Peyer's patch (tissue), 4 donors: ENCODE measurements at regions not wholly inside any gene's neighbourhood (a gene's known extent, or its start where the extent isn't known, plus 50 kb on each side); places are given as distances from the start of the nearest gene placed in this dataset.

Experiments used
- DNase-seq, 3 donors: peaks; one replicate each; pipeline ENCODE4 v3.0.0-alpha.2; 2017 to 2019
- H3K27ac ChIP-seq, 4 donors: fragments of 200-600 bp; sonication (generic); one replicate each; pipeline ENCODE4 v1.5.1; 2016 to 2019
- H3K27me3 ChIP-seq, 2 donors: fragments of 200-600 bp; sonication (generic); one replicate each; pipeline ENCODE4 v1.5.1; 2019
- H3K36me3 ChIP-seq, 3 donors: fragments of 200-600 bp; sonication (generic); one replicate each; pipeline ENCODE4 v1.5.1; 2016 to 2019
- H3K4me1 ChIP-seq, 4 donors: fragments of 200-600 bp; sonication (generic); one replicate each; pipeline ENCODE4 v1.5.1; 2016 to 2019
- H3K4me3 ChIP-seq, 4 donors: fragments of 200-600 bp; sonication (generic); 1 replicate in 3 of 4; 2 replicates in 1 of 4; pipeline ENCODE4 v1.5.1; 2016 to 2019; ENCODE audit warnings: mild to moderate bottlenecking in 1 of 4
- H3K9me3 ChIP-seq, 4 donors: fragments of 200-600 bp; sonication (generic); one replicate each; pipeline ENCODE4 v1.5.1; 2016 to 2019; ENCODE audit warnings: mild to moderate bottlenecking in 1 of 4
- POLR2A ChIP-seq, 2 donors: fragments of 450-650 bp; IDR thresholded peaks; one replicate each; pipeline ENCODE4 v1.5.1; 2017; ENCODE audit warnings: antibody characterized with exemption in 2 of 2, mild to moderate bottlenecking in 2 of 2, moderate library complexity in 2 of 2
- TF ChIP-seq, protein P1 (sequence below), 6 experiments: fragments of 450-650 bp in 4 of 6; fragments of 200-600 bp in 2 of 6; sonication (generic) in 1 of 6; IDR thresholded peaks; one replicate each; pipeline ENCODE4 v1.5.1; 2017 to 2019; ENCODE audit warnings: antibody characterized with exemption in 6 of 6, mild to moderate bottlenecking in 3 of 6, moderate library complexity in 1 of 6

DNA sequence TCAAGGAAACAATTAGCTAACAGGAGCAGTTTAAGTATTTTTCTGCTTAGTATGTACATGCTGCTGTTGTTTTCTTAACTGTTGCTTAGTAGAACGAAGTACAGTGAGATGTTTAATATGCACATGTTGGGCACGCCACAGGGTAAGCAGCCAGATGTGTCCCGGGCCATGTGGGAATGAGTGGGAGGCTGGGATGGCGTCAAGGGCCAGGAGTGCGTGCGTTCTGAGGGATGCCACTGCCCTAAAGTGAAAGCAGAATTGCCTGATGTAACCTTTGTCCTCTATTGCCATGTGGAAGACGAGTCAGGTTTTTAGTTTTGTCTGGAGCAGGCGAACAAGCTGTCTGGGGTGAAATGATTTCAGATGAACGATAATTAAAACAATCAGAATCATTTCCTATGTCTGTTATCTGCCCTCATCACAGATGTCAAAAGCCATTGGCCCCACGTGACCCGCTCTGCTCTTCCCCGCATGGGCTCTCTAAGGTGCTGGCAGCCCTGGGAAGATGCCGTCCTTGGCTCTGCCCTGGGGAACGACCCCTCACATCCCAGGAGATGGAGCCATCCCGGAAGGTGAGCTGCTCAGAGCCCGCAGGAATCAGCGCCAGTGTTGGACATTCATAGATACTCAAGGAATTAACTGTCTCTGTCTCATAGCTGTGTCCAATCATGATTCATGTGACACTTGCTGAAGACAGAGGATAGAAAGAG is 356.6 kb upstream of the IRX4 start:
- DNase-seq: no peak
- H3K4me1 ChIP-seq: no peaks in the 10 kb centered on the region
- H3K9me3 ChIP-seq: no peaks in the 10 kb centered on the region
- H3K4me3 ChIP-seq: no peak overlapping the region
- H3K27ac ChIP-seq: no peak overlapping the region
- no peak for TF ChIP-seq POLR2A (IDR thresholded peaks at IDR 0.05)
- TF ChIP-seq, protein P1, sequence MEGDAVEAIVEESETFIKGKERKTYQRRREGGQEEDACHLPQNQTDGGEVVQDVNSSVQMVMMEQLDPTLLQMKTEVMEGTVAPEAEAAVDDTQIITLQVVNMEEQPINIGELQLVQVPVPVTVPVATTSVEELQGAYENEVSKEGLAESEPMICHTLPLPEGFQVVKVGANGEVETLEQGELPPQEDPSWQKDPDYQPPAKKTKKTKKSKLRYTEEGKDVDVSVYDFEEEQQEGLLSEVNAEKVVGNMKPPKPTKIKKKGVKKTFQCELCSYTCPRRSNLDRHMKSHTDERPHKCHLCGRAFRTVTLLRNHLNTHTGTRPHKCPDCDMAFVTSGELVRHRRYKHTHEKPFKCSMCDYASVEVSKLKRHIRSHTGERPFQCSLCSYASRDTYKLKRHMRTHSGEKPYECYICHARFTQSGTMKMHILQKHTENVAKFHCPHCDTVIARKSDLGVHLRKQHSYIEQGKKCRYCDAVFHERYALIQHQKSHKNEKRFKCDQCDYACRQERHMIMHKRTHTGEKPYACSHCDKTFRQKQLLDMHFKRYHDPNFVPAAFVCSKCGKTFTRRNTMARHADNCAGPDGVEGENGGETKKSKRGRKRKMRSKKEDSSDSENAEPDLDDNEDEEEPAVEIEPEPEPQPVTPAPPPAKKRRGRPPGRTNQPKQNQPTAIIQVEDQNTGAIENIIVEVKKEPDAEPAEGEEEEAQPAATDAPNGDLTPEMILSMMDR (IDR thresholded peaks at IDR 0.05): no peak
- no peaks in the 10 kb centered on the region for H3K27me3 ChIP-seq
- no peaks in the 10 kb centered on the region for H3K36me3 ChIP-seq

DNA sequence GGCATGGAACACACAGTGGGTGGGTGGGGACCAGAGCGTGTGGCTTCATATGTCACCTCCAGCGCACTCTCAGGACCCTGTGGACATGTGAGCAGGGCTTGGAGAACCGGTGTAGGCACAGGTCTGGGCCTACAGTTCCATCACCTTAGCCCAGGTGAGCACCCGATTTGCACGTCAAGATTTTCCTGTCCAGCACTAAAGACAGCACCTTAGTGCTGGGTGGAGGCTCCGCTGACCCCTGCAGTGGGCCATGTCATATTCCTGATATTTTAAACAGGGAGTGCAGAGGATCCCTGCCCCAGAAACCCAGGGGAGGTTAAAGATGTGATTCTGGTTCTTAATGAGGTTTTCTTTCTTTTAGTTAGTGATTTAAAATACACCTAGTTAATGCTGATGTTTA is 356.0 kb upstream of the IRX4 start:
- Histone ChIP-seq H3K36me3 (no peaks in the 10 kb centered on the region), H3K4me1 (no peaks in the 10 kb centered on the region), H3K27ac (no peak overlapping the region), H3K9me3 (no peaks in the 10 kb centered on the region), H3K4me3 (no peak overlapping the region), H3K27me3 (no peaks in the 10 kb centered on the region)
- TF ChIP-seq, protein P1 (IDR thresholded peaks at IDR 0.05): no peak
- TF ChIP-seq POLR2A (IDR thresholded peaks at IDR 0.05): no peak
- DNase-seq: no peak

DNA sequence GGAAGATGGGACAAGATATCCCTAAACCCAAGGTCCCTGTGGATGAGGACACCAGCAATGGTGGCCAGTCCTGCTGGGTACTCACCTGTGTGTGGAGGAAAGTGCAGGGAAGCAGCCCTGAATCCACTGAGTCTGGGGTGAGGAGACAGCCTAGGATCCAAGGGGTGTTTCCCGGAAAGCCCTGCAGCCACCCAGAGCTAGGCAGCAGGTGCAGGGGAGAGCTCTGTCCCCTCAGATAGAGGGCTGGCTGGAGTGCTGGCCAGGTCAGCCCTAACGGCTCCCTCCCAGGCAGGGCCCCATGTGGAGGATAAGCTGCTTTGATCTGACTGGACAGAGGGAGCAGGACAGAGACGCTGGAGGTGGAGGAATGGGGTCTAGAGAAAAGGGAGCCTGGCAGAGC is 344.7 kb upstream of the IRX4 start:
- Histone ChIP-seq H3K4me3 (no peak overlapping the region), H3K27me3 (no peaks in the 10 kb centered on the region), H3K27ac (no peak overlapping the region), H3K9me3 (no peaks in the 10 kb centered on the region), H3K36me3 (no peaks in the 10 kb centered on the region), H3K4me1 (no peaks in the 10 kb centered on the region)
- TF ChIP-seq, protein P1 (IDR thresholded peaks at IDR 0.05): no peak
- TF ChIP-seq POLR2A (IDR thresholded peaks at IDR 0.05): no peak
- DNase-seq: no peak

DNA sequence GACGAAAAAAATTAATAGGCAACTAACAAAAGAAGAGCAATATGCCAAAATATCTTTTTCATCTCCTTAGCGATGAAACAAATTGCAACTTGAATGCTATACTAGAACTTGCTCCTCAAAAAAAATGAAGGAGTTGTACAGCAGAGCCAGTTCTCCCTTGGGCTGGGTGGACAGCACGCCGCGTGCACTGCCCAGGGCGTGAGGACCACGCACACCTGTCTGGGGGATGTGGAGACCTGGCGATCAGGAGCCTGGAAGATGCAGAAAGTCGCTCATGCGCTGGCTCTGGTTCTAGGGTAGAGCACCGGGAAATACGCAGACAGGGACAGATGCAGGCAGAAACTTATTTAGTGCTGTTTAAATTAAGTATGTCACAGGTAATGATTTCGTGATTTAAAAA is 342.0 kb upstream of the IRX4 start:
- Histone ChIP-seq H3K9me3 (no peaks in the 10 kb centered on the region), H3K27me3 (no peaks in the 10 kb centered on the region), H3K27ac (no peak overlapping the region), H3K4me1 (no peaks in the 10 kb centered on the region), H3K4me3 (no peak overlapping the region), H3K36me3 (no peaks in the 10 kb centered on the region)
- no peak for DNase-seq
- TF ChIP-seq, protein P1 (IDR thresholded peaks at IDR 0.05): no peak
- no peak for TF ChIP-seq POLR2A (IDR thresholded peaks at IDR 0.05)

DNA sequence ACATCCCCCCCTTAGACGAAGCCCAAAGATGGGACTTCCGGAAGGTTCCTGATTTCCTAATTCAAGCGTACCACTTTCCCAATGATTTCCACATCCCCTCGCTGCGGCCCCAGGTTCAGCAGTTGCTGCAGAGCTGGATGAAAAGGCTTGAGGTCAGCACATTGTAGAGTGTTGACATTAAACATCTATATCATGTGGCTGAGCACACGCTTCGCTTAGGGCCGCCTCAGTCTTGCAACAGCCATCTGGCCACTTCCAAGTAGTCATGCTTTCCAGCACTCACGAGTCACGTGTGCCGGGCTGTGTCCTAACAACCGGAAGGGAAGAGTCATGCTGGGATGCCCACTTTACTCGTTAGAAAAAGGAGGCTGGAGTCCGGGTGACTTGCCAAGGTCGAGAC is 340.6 kb upstream of the IRX4 start:
- DNase-seq: no peak
- H3K9me3 ChIP-seq: no peaks in the 10 kb centered on the region
- no peak overlapping the region for H3K27ac ChIP-seq
- no peak overlapping the region for H3K4me3 ChIP-seq
- TF ChIP-seq POLR2A (IDR thresholded peaks at IDR 0.05): no peak
- TF ChIP-seq, protein P1 (IDR thresholded peaks at IDR 0.05): no peak
- no peaks in the 10 kb centered on the region for H3K36me3 ChIP-seq
- no peaks in the 10 kb centered on the region for H3K27me3 ChIP-seq
- H3K4me1 ChIP-seq: no peaks in the 10 kb centered on the region
